NCI-H187 treated with DMSO at 0.1 percent for 48 hours (cell line): ENCODE measurements at regions not wholly inside any gene's neighbourhood (a gene's known extent, or its start where the extent isn't known, plus 50 kb on each side); places are given as distances from the start of the nearest gene placed in this dataset.

Source experiments
- DNase-seq: peaks from one replicate; lab custom pipeline; 2025; lab: John Stamatoyannopoulos, UW

GRCh38 chr6:156408655-156409054, 368.5 kb upstream of the ARID1B start:
- no peak for DNase-seq

GRCh38 chr6:156407334-156407733, 369.8 kb upstream of the ARID1B start:
- DNase-seq: no peak

GRCh38 chr6:156406688-156407087, 370.5 kb upstream of the ARID1B start:
- DNase-seq: no peak

- no peak for DNase-seq
Observed at GRCh38 chr6:156406099-156406498, 371.1 kb upstream of the ARID1B start.

GRCh38 chr6:156402628-156403027, 374.6 kb upstream of the ARID1B start:
- no peak for DNase-seq

- no peak for DNase-seq
Observed at GRCh38 chr6:156402227-156402626, 375.0 kb upstream of the ARID1B start.

GRCh38 chr6:156400487-156400886, 376.7 kb upstream of the ARID1B start:
- no peak for DNase-seq

- no peak for DNase-seq
Observed at GRCh38 chr6:156398966-156399365, 378.2 kb upstream of the ARID1B start.

GRCh38 chr6:156398371-156398770, 378.8 kb upstream of the ARID1B start:
- DNase-seq: no peak

GRCh38 chr6:156396791-156397418, 380.3 kb upstream of the ARID1B start:
- no peak for DNase-seq

GRCh38 chr6:156396068-156396771, 381.0 kb upstream of the ARID1B start:
- DNase-seq: no peak

GRCh38 chr6:156395276-156395675, 381.9 kb upstream of the ARID1B start:
- DNase-seq: no peak

- DNase-seq: no peak
Observed at GRCh38 chr6:156392648-156393047, 384.5 kb upstream of the ARID1B start.

GRCh38 chr6:156391977-156392376, 385.2 kb upstream of the ARID1B start:
- DNase-seq: no peak

GRCh38 chr6:156391061-156391672, 386.0 kb upstream of the ARID1B start:
- DNase-seq: no peak

GRCh38 chr6:156390621-156391020, 386.6 kb upstream of the ARID1B start:
- no peak for DNase-seq

- no peak for DNase-seq
Observed at GRCh38 chr6:156389296-156389695, 387.9 kb upstream of the ARID1B start.

- no peak for DNase-seq
Observed at GRCh38 chr6:156387472-156387871, 389.7 kb upstream of the ARID1B start.

GRCh38 chr6:156383059-156383458, 394.1 kb upstream of the ARID1B start:
- no peak for DNase-seq

- no peak for DNase-seq
Observed at GRCh38 chr6:156379392-156380289, 397.5 kb upstream of the ARID1B start.

GRCh38 chr6:156378853-156379252, 398.3 kb upstream of the ARID1B start:
- no peak for DNase-seq

GRCh38 chr6:156376091-156376490, 401.1 kb upstream of the ARID1B start:
- DNase-seq: no peak
